GM12864 (cell line): ENCODE measurements at regions not wholly inside any gene's neighbourhood (a gene's known extent, or its start where the extent isn't known, plus 50 kb on each side); places are given as distances from the start of the nearest gene placed in this dataset.

Experiments
- DNase-seq: peaks from one replicate; pipeline ENCODE4 v3.0.0-alpha.2; 2011; ENCODE audit warnings: low read depth
- H3K4me3 ChIP-seq: 2 replicates; pipeline ENCODE4 v1.5.1; 2011; ENCODE audit warnings: mild to moderate bottlenecking, low read depth, low read length, control low read depth
- CTCF ChIP-seq: IDR thresholded peaks from 2 replicates; pipeline ENCODE4 v1.5.1; 2011; ENCODE audit warnings: low read depth, mild to moderate bottlenecking, moderate library complexity, low read length, control low read depth, inconsistent platforms; ENCODE audit errors: missing control alignments

GRCh38 chr21:28644762-28645161, 347.9 kb downstream of the LTN1 start:
- DNase-seq, result no peak
- no peak overlapping the region for H3K4me3 ChIP-seq
- no peak for TF ChIP-seq CTCF

- TF ChIP-seq CTCF, result no peak
- DNase-seq, result no peak
These were observed 349.8 kb downstream of the LTN1 start for GRCh38 chr21:28642891-28643290.

GRCh38 chr21:28641731-28642130, 350.9 kb downstream of the LTN1 start:
- no peak for DNase-seq
- no peak overlapping the region for H3K4me3 ChIP-seq
- TF ChIP-seq CTCF, result no peak

More at GRCh38 chr21:28642891-28643290, 349.8 kb downstream of the LTN1 start:
- H3K4me3 ChIP-seq, result no peak overlapping the region

- no peak for DNase-seq
- no peak overlapping the region for H3K4me3 ChIP-seq
These were observed 352.4 kb downstream of the LTN1 start for GRCh38 chr21:28640326-28640725.

GRCh38 chr21:28639737-28640136, 352.9 kb downstream of the LTN1 start:
- TF ChIP-seq CTCF, result no peak
- DNase-seq, result no peak
- no peak overlapping the region for H3K4me3 ChIP-seq

More at GRCh38 chr21:28640326-28640725, 352.4 kb downstream of the LTN1 start:
- no peak for TF ChIP-seq CTCF

GRCh38 chr21:28636752-28637691, 355.7 kb downstream of the LTN1 start:
- no peak overlapping the region for H3K4me3 ChIP-seq
- TF ChIP-seq CTCF, result no peak
- DNase-seq, result no peak
